GM23338 (cell line): ENCODE measurements at regions not wholly inside any gene's neighbourhood (a gene's known extent, or its start where the extent isn't known, plus 50 kb on each side); places are given as distances from the start of the nearest gene placed in this dataset.
"Not testable (repeated sequence)": the region's sequence is repeated elsewhere in the genome, so short reads cannot be mapped to it uniquely, and the experiment has no call there.

Source experiments
- CREB1 ChIP-seq: fragments of 250-450 bp; sonication (Bioruptor Pico); IDR thresholded peaks from 2 replicates; pipeline ENCODE4 v1.5.0; 2020; ENCODE audit warnings: low read depth, mild to moderate bottlenecking, moderate library complexity
- EZH2 ChIP-seq: fragments of 200-600 bp; sonication (generic); IDR thresholded peaks from one replicate; pipeline ENCODE4 v1.8.0; 2017; ENCODE audit warnings: antibody characterized with exemption, mild to moderate bottlenecking, low read depth; ENCODE audit not compliant: unreplicated experiment
- EZH2phosphoT487 ChIP-seq: fragments of 200-600 bp; sonication (generic); IDR thresholded peaks from one replicate; pipeline ENCODE4 v1.8.1; 2018; ENCODE audit warnings: antibody characterized with exemption; ENCODE audit not compliant: unreplicated experiment
- TF ChIP-seq, protein P1 (sequence below), 2 experiments: fragments of 200-600 bp in 1 of 2; sonication (generic) in 1 of 2; conservative IDR thresholded peaks; 2 replicates each; pipeline versions ENCODE4 v1.5.1 to v1.6.1; 2016 to 2017; ENCODE audit warnings: antibody characterized with exemption in 2 of 2, low read depth in 2 of 2, mild to moderate bottlenecking in 2 of 2, moderate library complexity in 1 of 2

DNA sequence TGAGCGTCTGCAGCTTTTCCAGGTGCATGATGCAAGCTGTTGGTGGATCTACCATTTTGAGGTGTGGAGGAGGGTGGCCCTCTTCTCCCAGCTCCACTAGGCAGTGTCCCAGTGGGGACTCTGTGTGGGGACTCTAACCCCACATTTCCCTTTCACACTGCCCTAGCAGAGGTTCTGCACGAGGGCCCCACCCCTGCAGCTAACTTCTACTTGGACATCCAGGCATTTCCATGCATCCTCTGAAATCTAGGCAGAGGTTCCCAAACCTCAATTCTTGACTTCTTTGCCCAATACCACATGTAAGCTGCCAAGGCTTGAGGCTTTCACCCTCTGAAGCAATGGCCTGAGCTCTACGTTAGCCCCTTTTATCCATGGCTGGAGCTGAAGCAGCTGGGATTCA is 61.4 kb upstream of the HGFAC start:
- TF ChIP-seq, protein P1, sequence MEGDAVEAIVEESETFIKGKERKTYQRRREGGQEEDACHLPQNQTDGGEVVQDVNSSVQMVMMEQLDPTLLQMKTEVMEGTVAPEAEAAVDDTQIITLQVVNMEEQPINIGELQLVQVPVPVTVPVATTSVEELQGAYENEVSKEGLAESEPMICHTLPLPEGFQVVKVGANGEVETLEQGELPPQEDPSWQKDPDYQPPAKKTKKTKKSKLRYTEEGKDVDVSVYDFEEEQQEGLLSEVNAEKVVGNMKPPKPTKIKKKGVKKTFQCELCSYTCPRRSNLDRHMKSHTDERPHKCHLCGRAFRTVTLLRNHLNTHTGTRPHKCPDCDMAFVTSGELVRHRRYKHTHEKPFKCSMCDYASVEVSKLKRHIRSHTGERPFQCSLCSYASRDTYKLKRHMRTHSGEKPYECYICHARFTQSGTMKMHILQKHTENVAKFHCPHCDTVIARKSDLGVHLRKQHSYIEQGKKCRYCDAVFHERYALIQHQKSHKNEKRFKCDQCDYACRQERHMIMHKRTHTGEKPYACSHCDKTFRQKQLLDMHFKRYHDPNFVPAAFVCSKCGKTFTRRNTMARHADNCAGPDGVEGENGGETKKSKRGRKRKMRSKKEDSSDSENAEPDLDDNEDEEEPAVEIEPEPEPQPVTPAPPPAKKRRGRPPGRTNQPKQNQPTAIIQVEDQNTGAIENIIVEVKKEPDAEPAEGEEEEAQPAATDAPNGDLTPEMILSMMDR (conservative IDR thresholded peaks at IDR 0.05; ENCODE audit: low read depth in 2 of 2): not testable (repeated sequence)
- TF ChIP-seq EZH2phosphoT487; EZH2; CREB1 (CRISPR knock-in tag): not testable (repeated sequence)
